HG03064 (cell line): ENCODE measurements at regions not wholly inside any gene's neighbourhood (a gene's known extent, or its start where the extent isn't known, plus 50 kb on each side); places are given as distances from the start of the nearest gene placed in this dataset.

Experiments
- ATAC-seq: cut with Tn5 transposase; IDR thresholded peaks from one replicate; pipeline ENCODE4 v1.9.1; 2021; ENCODE audit warnings: low read depth; ENCODE audit not compliant: unreplicated experiment

DNA sequence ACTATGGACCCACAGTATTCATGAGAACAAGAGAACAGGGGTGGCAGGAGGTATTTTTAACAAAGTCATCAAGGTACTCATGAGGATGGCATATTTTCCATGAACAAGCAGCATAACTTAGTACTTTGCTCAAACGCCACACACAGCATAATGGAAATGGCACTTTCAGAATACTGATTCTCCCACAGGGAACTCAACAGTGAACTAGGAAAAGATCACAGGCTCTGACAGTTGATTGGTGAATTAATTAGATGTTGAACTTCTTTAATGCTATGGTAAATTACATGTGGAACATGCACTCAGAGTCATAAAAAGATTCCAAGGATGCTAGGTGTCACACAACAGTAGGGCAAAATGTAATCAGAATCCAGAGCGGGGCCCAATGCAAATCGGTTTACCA lies 1088.6 kb upstream of the C9orf72 start:
- no peak for ATAC-seq

- no peak for ATAC-seq
Measured at GRCh38 chr9:28662675-28663074, 1089.4 kb upstream of the C9orf72 start.

DNA sequence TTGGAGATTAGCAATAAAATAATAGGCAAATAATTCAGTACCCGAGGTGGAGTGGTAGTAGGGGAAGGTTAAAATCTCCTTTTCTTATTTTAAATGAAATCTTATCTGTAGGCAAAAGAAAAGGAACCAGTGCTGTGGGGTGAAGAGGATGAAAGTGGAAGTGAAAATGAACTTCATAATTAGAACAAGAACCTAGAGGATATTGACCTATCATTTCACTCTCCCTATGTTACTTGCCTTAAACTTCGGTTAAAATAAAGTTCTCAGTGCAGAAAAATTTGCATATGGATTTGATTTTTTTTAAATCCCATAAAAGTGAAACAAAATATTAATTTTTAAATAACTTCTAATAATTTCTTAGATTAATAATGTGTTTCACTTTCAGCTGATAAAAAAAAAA lies 1094.9 kb upstream of the C9orf72 start:
- peak; percentile 69 for ATAC-seq

GRCh38 chr9:28671000-28671399 lies 1097.7 kb upstream of the C9orf72 start:
- no peak for ATAC-seq

GRCh38 chr9:28678097-28678496 lies 1104.8 kb upstream of the C9orf72 start:
- no peak for ATAC-seq

DNA sequence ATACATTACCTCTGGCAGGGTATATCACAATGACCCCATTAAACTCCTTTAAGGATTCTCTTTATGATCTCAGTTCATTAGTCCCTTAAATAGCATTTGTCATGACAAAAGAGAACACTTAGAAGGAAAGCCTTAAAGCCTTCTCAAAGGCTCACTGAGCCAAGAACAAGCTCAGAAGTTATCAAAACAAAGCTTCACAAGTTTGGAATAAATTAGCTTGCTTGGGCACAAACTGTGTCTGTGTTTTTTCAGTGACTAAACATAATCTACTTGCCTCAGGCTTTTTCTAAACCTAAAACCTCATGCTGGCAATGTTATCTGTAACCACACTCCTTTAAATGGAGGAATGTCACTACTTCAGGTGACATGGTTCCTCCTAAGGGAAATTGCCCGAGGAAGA lies 1114.9 kb upstream of the C9orf72 start:
- ATAC-seq: no peak

- ATAC-seq: no peak
Measured at GRCh38 chr9:28692012-28692411, 1118.7 kb upstream of the C9orf72 start.

- ATAC-seq: no peak
Measured at GRCh38 chr9:28696960-28697359, 1123.7 kb upstream of the C9orf72 start.

GRCh38 chr9:28699632-28700031 lies 1126.4 kb upstream of the C9orf72 start:
- no peak for ATAC-seq

DNA sequence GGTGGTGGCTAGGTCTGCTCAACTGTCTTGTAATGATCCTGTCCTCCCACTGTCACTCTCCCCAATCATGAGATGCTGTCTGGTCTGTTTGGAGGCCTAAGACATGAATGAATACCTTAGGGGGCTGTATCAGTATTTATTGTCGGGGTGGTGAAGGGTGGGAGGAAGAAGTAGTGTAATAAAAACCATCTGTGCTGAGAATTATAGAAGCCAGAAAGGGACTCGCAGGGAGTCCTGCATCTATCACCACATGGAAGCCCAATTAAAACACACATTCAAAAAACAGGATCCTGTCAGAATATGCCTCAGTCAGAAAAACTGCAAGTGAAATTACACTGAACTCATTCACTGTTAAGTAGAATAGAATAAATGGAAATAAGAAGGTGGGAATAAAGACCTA lies 1134.3 kb upstream of the C9orf72 start:
- ATAC-seq: no peak

DNA sequence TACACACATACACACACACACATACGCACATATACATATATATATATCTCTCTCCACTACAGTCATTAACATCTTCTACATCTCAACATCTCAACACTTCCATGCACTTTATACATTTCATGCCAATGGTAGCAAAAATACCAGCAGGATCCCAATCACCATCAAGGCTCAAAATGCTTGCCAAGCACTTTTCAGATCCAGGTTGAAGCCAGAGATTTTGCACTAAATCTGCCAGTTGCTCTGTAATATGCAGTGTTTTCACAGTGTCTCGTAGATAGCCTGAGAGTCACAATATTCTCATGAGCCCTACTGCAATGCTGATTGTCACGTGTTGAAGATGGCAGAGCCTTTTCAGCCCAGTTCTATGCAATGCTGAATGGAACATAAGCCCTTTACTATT lies 1140.9 kb upstream of the C9orf72 start:
- ATAC-seq: no peak

- no peak for ATAC-seq
Measured at GRCh38 chr9:28718226-28718625, 1144.9 kb upstream of the C9orf72 start.

GRCh38 chr9:28720746-28721145 lies 1147.5 kb upstream of the C9orf72 start:
- ATAC-seq: no peak

- no peak for ATAC-seq
Measured at GRCh38 chr9:28730111-28730510, 1156.8 kb upstream of the C9orf72 start.

DNA sequence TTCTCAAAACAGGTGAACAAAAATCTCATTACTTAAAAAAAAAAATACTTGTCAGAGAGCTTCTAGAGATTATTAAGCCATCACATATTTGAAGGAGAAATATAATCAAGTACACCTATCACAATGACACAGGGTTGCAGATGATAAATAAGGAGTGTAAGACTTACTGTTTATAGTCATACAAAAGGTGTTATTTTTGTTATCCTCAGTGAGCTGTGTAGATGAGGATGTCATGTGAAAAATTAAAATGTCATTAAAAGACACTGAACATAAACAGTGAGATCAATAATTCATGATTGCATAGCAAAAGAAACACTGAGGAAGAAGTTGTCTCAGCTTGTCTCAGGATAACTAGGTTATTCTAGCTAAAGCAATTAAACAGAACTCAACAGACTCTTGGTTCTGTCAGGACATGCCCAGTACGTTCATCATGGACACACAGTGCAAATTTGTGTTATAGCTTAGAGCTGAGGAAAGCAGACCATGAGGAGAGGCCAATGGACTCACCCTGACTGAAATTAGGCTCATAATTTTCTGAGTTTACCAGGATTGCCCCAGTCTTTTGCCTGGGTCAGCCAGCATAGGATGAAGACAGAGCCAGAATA lies 1162.6 kb upstream of the C9orf72 start:
- no peak for ATAC-seq

- no peak for ATAC-seq
Measured at GRCh38 chr9:28741459-28741858, 1168.2 kb upstream of the C9orf72 start.

GRCh38 chr9:28747351-28747985 lies 1174.2 kb upstream of the C9orf72 start:
- no peak for ATAC-seq

GRCh38 chr9:28750136-28750535 lies 1176.9 kb upstream of the C9orf72 start:
- ATAC-seq: no peak

- ATAC-seq: no peak
Measured at GRCh38 chr9:28758341-28758740, 1185.1 kb upstream of the C9orf72 start.

- no peak for ATAC-seq
Measured at GRCh38 chr9:28758971-28759370, 1185.7 kb upstream of the C9orf72 start.

DNA sequence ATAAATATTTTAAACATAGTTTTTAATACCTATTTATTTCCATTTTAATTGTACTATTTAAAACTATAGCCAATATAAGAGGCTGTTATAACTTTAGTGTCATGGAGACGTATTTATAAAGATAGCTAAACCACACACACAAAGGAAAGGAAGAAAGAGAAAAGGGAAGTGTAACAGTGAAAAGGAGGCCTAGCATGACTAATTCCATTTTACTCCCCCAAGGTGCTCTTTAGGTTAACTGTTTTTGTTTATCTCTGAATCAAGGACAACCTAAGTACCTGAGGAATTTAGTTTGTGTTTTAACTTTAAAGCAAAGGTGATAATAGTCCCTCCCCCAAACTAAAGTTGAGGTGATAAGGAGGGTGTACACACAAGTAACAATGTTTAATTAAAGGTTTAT lies 1188.9 kb upstream of the C9orf72 start:
- no peak for ATAC-seq

DNA sequence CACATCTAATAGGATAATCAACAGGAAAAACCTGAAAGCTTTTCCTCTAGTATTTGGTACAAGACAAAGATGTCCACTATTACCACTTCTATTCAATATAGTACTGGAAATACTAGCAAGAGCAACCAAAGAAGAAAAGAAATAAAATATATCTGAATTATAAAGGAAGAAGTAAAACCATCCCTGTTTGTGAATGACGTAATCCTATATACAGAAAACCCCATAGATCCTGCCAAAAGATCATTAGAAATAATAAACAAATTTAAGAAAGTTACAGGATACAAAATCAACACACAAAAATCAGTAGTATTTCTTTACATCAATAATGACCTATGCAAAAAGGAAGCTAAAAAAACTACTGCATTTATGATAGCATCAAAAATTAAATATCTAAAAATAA lies 1191.3 kb upstream of the C9orf72 start:
- no peak for ATAC-seq

DNA sequence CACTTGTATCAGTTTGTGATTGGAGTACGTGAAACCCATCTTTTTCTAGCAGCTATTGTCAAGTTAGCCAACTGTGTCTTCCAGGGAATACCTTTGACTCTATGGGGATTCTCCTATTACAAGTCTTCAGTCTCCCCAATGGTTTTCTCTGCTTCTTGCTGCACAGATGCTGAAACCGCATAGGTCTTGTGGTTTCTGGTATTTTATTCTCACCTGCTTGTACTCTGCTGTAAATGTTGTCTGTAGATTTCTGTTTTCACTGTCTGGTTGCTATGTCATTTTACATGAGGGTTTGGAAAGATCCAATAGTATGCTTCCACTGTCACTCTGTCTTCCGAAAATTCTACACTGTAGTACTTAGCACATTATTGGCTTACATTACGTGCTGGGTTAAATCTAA lies 1196.9 kb upstream of the C9orf72 start:
- no peak for ATAC-seq
